ENCODE measurements at regions not wholly inside any gene's neighbourhood (a gene's known extent, or its start where the extent isn't known, plus 50 kb on each side); places are given as distances from the start of the nearest gene placed in this dataset.

DNA sequence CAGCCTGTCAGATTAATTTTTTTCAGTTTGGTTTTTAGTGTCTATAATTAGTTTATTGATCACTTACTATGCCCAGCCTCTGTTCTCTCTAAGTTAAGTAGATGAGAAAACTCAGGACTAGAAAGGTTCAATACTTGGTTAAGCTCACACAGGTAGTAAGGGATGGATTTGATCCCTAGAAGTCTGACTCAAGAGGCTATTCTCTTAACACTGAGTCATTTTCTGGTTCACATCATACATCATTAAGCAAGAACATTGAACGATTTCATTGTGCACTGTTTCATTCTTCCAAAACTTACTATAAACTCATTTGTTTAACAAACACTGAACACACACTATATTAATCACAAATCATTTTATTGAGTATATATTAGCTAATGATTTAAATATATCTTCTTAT lies 54.1 kb upstream of the SLC38A11 start:
- TF ChIP-seq, protein P1, sequence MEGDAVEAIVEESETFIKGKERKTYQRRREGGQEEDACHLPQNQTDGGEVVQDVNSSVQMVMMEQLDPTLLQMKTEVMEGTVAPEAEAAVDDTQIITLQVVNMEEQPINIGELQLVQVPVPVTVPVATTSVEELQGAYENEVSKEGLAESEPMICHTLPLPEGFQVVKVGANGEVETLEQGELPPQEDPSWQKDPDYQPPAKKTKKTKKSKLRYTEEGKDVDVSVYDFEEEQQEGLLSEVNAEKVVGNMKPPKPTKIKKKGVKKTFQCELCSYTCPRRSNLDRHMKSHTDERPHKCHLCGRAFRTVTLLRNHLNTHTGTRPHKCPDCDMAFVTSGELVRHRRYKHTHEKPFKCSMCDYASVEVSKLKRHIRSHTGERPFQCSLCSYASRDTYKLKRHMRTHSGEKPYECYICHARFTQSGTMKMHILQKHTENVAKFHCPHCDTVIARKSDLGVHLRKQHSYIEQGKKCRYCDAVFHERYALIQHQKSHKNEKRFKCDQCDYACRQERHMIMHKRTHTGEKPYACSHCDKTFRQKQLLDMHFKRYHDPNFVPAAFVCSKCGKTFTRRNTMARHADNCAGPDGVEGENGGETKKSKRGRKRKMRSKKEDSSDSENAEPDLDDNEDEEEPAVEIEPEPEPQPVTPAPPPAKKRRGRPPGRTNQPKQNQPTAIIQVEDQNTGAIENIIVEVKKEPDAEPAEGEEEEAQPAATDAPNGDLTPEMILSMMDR (IDR thresholded peaks at IDR 0.05; ENCODE audit: low read depth, low read length), result no peak
- no peak for TF ChIP-seq EZH2phosphoT487 (IDR thresholded peaks at IDR 0.05; ENCODE audit: low read depth)
